ENCODE measurements at regions not wholly inside any gene's neighbourhood (a gene's known extent, or its start where the extent isn't known, plus 50 kb on each side); places are given as distances from the start of the nearest gene placed in this dataset.

DNA sequence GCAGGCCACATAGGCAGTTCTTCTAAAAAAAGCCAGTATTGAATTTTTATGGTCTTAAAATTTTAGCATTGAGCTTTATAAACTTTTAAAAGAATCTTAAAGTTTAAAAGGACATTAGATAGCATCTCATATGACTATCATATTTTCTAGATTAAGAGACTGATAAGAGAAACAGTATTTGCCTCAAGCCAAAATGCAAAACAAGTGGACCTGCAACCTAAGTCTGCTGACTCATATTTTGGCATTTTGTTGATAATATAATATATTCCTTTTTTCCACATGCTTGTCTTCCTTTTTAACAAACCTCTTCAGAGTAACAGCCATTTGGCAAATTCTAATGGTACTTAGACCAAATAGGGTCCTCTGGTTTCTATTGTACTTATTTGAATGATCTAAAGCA is 328.5 kb upstream of the GALNTL6 start:
- no peak for TF ChIP-seq ZNF695 (CRISPR knock-in tag; IDR thresholded peaks at IDR 0.05)
- no peak for TF ChIP-seq SAFB2 (IDR thresholded peaks at IDR 0.05; ENCODE audit: borderline replicate concordance, low read depth, low read length, severe bottlenecking)
- TF ChIP-seq, protein P1, sequence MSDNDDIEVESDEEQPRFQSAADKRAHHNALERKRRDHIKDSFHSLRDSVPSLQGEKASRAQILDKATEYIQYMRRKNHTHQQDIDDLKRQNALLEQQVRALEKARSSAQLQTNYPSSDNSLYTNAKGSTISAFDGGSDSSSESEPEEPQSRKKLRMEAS (CRISPR knock-in tag; IDR thresholded peaks at IDR 0.05): no peak
- TF ChIP-seq ZNF384 (IDR thresholded peaks at IDR 0.05; ENCODE audit: low read depth, low read length): no peak
- TF ChIP-seq SMC3 (conservative IDR thresholded peaks at IDR 0.05; ENCODE audit: insufficient read depth, low read depth, low read length): no peak
- TF ChIP-seq ZNF121 (CRISPR knock-in tag; conservative IDR thresholded peaks at IDR 0.05): no peak
- TF ChIP-seq, protein P2, sequence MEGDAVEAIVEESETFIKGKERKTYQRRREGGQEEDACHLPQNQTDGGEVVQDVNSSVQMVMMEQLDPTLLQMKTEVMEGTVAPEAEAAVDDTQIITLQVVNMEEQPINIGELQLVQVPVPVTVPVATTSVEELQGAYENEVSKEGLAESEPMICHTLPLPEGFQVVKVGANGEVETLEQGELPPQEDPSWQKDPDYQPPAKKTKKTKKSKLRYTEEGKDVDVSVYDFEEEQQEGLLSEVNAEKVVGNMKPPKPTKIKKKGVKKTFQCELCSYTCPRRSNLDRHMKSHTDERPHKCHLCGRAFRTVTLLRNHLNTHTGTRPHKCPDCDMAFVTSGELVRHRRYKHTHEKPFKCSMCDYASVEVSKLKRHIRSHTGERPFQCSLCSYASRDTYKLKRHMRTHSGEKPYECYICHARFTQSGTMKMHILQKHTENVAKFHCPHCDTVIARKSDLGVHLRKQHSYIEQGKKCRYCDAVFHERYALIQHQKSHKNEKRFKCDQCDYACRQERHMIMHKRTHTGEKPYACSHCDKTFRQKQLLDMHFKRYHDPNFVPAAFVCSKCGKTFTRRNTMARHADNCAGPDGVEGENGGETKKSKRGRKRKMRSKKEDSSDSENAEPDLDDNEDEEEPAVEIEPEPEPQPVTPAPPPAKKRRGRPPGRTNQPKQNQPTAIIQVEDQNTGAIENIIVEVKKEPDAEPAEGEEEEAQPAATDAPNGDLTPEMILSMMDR (IDR thresholded peaks at IDR 0.05 in 2 of 3, conservative IDR thresholded peaks at IDR 0.05 in 1 of 3; ENCODE audit: insufficient read depth in 2 of 3, low read depth in 1 of 3, low read length in 3 of 3): no peak
- TF ChIP-seq THRAP3 (IDR thresholded peaks at IDR 0.05; ENCODE audit: borderline replicate concordance): no peak
- no peak for TF ChIP-seq FOXA1 (IDR thresholded peaks at IDR 0.05; ENCODE audit: borderline replicate concordance)
- no peak for TF ChIP-seq ZNF696 (CRISPR knock-in tag; conservative IDR thresholded peaks at IDR 0.05)
- TF ChIP-seq TRIM28 (IDR thresholded peaks at IDR 0.05): no peak
- TF ChIP-seq SMAD1 (IDR thresholded peaks at IDR 0.05; ENCODE audit: low read depth, low read length, partially characterized antibody): no peak

Data from K562 (cell line).